K562 (cell line): ENCODE measurements at regions not wholly inside any gene's neighbourhood (a gene's known extent, or its start where the extent isn't known, plus 50 kb on each side); places are given as distances from the start of the nearest gene placed in this dataset.

Source experiments
- ATAC-seq: fragments of 200-7000 bp; cut with Tn5 transposase; 3 replicates; pipeline ENCODE4 v1.9.1; 2020; ENCODE audit warnings: moderate library complexity
- BruUV-seq: library from RNA; stranded (reverse); fragments of 400-500 nt; replicated peaks from 2 replicates; lab custom pipeline; 2021; lab: Mats Ljungman, UMichigan
- CTCF ChIA-PET: fragments of 300-600 bp; formaldehyde crosslinking; extraction: SDS; loops from one replicate; lab custom pipeline; 2021; ENCODE audit warnings: low intra/inter-chr PET ratio; lab: Yijun Ruan, JAX
- POLR2A ChIA-PET: fragments of 300-600, 350-650 bp; sonication (Branson Sonifier 250); formaldehyde crosslinking; extraction: SDS; loops from one replicate; lab custom pipeline; 2021; ENCODE audit warnings: antibody characterized with exemption, inconsistent platforms; lab: Yijun Ruan, JAX
- DNase-seq, 4 experiments: peaks; one replicate each; pipeline versions ENCODE4 v3.0.0 to v3.0.0-alpha.2; 2011 to 2018; ENCODE audit warnings: low spot score in 3 of 4, mixed read lengths in 3 of 4; ENCODE audit errors: extremely low read depth in 1 of 4
- FAIRE-seq: peaks from 2 replicates; lab custom pipeline; 2011; peaks lifted over from hg19 to GRCh38; lab: Jason Lieb, UNC
- H2AFZ ChIP-seq: 2 replicates; pipeline ENCODE4 v1.6.0; 2011; ENCODE audit warnings: low read depth, low read length, control low read depth, inconsistent platforms
- H3K27ac ChIP-seq: fragments of 200-600 bp; 3 replicates; pipeline ENCODE4 v1.8.0; 2011; ENCODE audit warnings: low read depth, mild to moderate bottlenecking, control low read depth, inconsistent platforms, low read length, moderate library complexity, mixed read lengths; ENCODE audit errors: extremely low read depth
- H3K27me3 ChIP-seq, 2 experiments: fragments of 300-600 bp in 1 of 2; 2 replicates in 1 of 2; 3 replicates in 1 of 2; pipeline versions ENCODE4 v1.6.0 to v1.8.0; 2011; ENCODE audit warnings: inconsistent platforms in 2 of 2, low read length in 2 of 2, mild to moderate bottlenecking in 1 of 2, mixed read lengths in 1 of 2, moderate library complexity in 1 of 2; ENCODE audit not compliant: control insufficient read depth in 2 of 2, insufficient read depth in 2 of 2
- H3K36me3 ChIP-seq: fragments of 300-600 bp; 3 replicates; pipeline ENCODE4 v1.8.0; 2011; ENCODE audit warnings: mild to moderate bottlenecking, low read length, inconsistent platforms; ENCODE audit not compliant: control insufficient read depth, insufficient read depth
- H3K4me1 ChIP-seq, 2 experiments: fragments of 200-600 bp in 1 of 2; replicated peaks in 1 of 2; 2 replicates in 1 of 2; 3 replicates in 1 of 2; pipeline versions ENCODE4 v1.5.1 to v1.8.0; 2011; ENCODE audit warnings: inconsistent platforms in 2 of 2, low read length in 2 of 2, mild to moderate bottlenecking in 1 of 2, mixed read lengths in 1 of 2, moderate library complexity in 1 of 2; ENCODE audit not compliant: control insufficient read depth in 2 of 2, insufficient read depth in 2 of 2
- H3K4me2 ChIP-seq: 2 replicates; pipeline ENCODE4 v1.6.1; 2011; ENCODE audit warnings: low read length, control low read depth, inconsistent platforms, mixed read lengths; ENCODE audit not compliant: insufficient read depth
- H3K4me3 ChIP-seq: fragments of 200-600 bp; sonication (generic), shearing (Covaris generic); 2 replicates; pipeline ENCODE4 v1.5.1; 2016; ENCODE audit warnings: control low read depth, inconsistent platforms
- H3K79me2 ChIP-seq: fragments of 200-600 bp; 3 replicates; pipeline ENCODE4 v1.8.0; 2011; ENCODE audit warnings: low read length, inconsistent platforms; ENCODE audit not compliant: control insufficient read depth, insufficient read depth
- H3K9ac ChIP-seq, 2 experiments: 2 replicates each; pipeline versions ENCODE4 v1.6.0 to v1.6.1; 2011; ENCODE audit warnings: low read depth in 2 of 2, low read length in 2 of 2, control low read depth in 1 of 2, inconsistent platforms in 1 of 2, mild to moderate bottlenecking in 1 of 2, mixed read lengths in 1 of 2; ENCODE audit not compliant: insufficient read depth in 1 of 2
- H3K9me1 ChIP-seq: one replicate; pipeline ENCODE4 v1.6.0; 2011; ENCODE audit warnings: inconsistent platforms, mild to moderate bottlenecking, low read length, moderate library complexity; ENCODE audit not compliant: control insufficient read depth, insufficient read depth
- H3K9me3 ChIP-seq: replicated peaks from 2 replicates; pipeline ENCODE4 v1.5.1; 2011; ENCODE audit warnings: low read depth, low read length, inconsistent platforms; ENCODE audit not compliant: control insufficient read depth, insufficient read depth
- H4K20me1 ChIP-seq: replicated peaks from 2 replicates; pipeline ENCODE4 v1.6.1; 2011; ENCODE audit warnings: low read length, inconsistent platforms, mixed read lengths; ENCODE audit not compliant: control insufficient read depth, insufficient read depth
- EWSR1 ChIP-seq: fragments of 450-650 bp; IDR thresholded peaks from 2 replicates; pipeline ENCODE4 v1.6.1; 2018; ENCODE audit warnings: borderline replicate concordance, mild to moderate bottlenecking, low read depth, moderate library complexity; ENCODE audit not compliant: partially characterized antibody
- MXI1 ChIP-seq: IDR thresholded peaks from 2 replicates; pipeline ENCODE4 v1.6.1; 2011; ENCODE audit warnings: low read depth, mild to moderate bottlenecking, improper control_type of control experiment, low read length
- RREB1 ChIP-seq: fragments of 250-450 bp; sonication (Bioruptor Pico); IDR thresholded peaks from 2 replicates; pipeline ENCODE4 v1.4.0; 2020
- SRSF9 ChIP-seq: fragments of 200-400 bp; formaldehyde crosslinking; IDR thresholded peaks from 2 replicates; pipeline ENCODE4 v1.6.1; 2017; ENCODE audit warnings: low read depth, low read length, borderline replicate concordance
- ZNF551 ChIP-seq: fragments of 250-450 bp; sonication (Bioruptor Pico); IDR thresholded peaks from 2 replicates; pipeline ENCODE4 v1.5.0; 2021; ENCODE audit warnings: mild to moderate bottlenecking, moderate library complexity
- in situ Hi-C: fragments of 300-500 bp; cut with MboI; formaldehyde crosslinking; loops from 4 replicates; pipeline ENCODE4 v1.15.0; 2018; ENCODE audit warnings: inconsistent platforms, mixed read lengths
- intact Hi-C: fragments of 100-400 bp; cut with micrococcal nuclease; formaldehyde crosslinking; loops from 2 replicates; pipeline ENCODE4 v1.14.2; 2022

DNA sequence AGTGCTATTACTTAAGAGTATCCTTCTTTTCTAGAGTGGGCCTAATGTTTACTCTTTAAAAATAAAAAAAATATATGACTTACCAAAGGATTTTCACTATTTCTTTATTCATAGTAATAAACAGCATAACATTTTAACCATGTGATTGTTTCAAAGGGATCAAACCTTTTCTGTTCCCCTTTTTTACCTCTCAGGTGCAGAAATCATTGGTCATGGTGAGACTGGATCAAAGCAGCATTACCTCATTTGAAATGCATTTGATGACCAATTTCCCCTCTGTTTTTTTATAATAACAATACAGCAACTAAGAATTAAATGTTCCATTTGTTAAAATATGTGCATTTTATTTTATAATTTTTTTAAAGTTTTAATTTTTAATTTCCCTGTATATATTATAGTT is 598.0 kb upstream of the RGMB start:
- H3K36me3 ChIP-seq: no peaks in the 10 kb centered on the region
- no peaks in the 10 kb centered on the region for H3K9me1 ChIP-seq
- ATAC-seq (no peak), FAIRE-seq (no peak), DNase-seq (no peak)
- H3K79me2 ChIP-seq: no peaks in the 10 kb centered on the region
- no peak overlapping the region for H2AFZ ChIP-seq
- in situ Hi-C loops: no loop called here
- POLR2A ChIA-PET: no interaction called here
- H3K4me3 ChIP-seq: no peak overlapping the region
- CTCF ChIA-PET: no interaction called here
- H3K4me1 ChIP-seq: no peaks in the 10 kb centered on the region
- intact Hi-C loops: no loop called here
- no peak for TF ChIP-seq MXI1
- TF ChIP-seq EWSR1: no peak
- no peak for TF ChIP-seq SRSF9
- TF ChIP-seq ZNF551: no peak
- no peak for TF ChIP-seq RREB1 (CRISPR knock-in tag)
- no TSS peak for BruUV-seq
- no peaks in the 10 kb centered on the region for H4K20me1 ChIP-seq
- H3K27ac ChIP-seq: no peak overlapping the region
- H3K4me2 ChIP-seq: no peak overlapping the region
- H3K27me3 ChIP-seq: no peaks in the 10 kb centered on the region
- H3K9me3 ChIP-seq: no peaks in the 10 kb centered on the region
- H3K9ac ChIP-seq: no peak overlapping the region
